ENCODE measurements at regions not wholly inside any gene's neighbourhood (a gene's known extent, or its start where the extent isn't known, plus 50 kb on each side); places are given as distances from the start of the nearest gene placed in this dataset.

DNA sequence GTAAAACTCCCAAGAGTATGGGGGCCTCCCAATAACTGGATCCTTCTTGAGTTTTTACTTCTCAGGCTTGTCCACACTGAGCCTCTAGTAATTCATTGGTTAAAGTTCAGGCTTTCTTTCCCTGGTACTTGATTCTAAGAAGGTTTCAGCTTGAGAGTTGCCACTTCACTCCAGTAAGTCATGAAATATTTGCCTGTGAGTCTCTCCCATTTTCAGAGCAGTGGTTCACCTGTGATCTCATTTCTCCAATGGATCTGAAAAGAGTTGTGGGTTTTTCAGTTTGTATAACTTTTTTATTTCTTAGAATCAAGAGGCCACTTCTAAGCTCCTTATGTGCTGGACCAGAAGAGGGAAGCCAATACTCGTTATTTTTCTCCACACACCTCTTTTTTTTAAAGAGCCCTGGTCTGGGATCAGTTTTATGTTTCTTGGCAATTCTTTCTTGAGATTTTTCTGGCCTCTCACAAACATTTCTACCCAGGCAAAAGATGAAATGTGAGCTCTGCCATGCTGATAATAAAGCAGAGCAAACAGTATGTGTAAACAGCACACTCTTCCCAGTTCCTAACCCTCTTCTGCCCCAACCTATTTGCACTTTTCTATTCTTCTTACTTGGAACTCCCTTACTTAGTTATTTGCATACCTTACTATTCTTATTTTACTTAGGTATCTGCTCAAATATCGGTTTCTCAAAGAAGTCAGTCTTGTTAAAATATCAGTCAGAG, 983.4 kb downstream of the CCSER2 start:
- H3K27me3 Mint-ChIP-seq, result no peaks in the 10 kb centered on the region
- no peak for DNase-seq
- H3K4me1 Mint-ChIP-seq, result no peaks in the 10 kb centered on the region
- H3K9me3 Mint-ChIP-seq, result no peaks in the 10 kb centered on the region
- H3K36me3 Mint-ChIP-seq (ENCODE audit: low read depth), result no peaks in the 10 kb centered on the region
- ATAC-seq, result no peak
- no peak overlapping the region for H3K27ac Mint-ChIP-seq
- H3K4me3 Mint-ChIP-seq, result no peak overlapping the region

DNA sequence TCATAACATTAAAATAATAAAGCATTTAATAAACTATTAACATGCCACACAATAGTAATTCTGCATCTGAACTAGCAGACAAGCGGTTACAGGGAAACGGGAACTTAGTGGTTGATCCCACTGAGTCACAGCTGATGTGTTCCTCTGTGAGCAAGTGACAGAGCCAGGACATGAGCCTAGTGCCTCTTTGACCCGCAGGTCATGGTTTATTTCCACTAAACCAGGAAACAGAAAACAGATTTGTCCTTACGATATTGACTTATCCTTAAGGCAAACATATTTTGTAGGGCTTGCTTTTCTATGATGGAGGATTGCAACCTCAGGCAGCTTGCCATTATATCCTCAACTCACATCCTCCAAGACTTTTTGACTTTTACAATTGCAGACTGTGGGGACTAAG, 987.3 kb downstream of the CCSER2 start:
- Mint-ChIP-seq H3K4me1 (no peaks in the 10 kb centered on the region), H3K27ac (no peak overlapping the region), H3K27me3 (no peaks in the 10 kb centered on the region), H3K4me3 (no peak overlapping the region), H3K36me3 (ENCODE audit: low read depth) (no peaks in the 10 kb centered on the region), H3K9me3 (no peaks in the 10 kb centered on the region)
- DNase-seq, result no peak
- ATAC-seq, result no peak

DNA sequence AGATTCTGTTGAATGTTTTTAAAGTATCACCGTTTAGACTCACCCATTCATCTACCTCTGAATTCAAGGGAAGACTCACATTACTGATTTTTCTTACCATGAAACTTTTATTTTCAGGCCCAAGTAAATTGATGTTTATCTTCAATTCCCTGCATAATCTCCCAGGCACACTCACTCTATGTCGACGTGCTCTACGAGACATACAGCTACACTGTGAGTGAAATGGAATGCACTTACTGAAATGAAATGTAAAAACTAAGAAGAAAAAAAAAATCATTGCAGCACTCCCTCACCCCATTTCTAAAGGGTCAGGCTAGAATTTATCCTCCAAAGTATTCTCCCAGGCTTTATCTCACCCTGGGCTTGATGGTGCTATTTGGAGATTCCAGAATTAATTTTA, 987.9 kb downstream of the CCSER2 start:
- Mint-ChIP-seq H3K4me1 (no peaks in the 10 kb centered on the region), H3K27me3 (no peaks in the 10 kb centered on the region), H3K27ac (no peak overlapping the region), H3K36me3 (ENCODE audit: low read depth) (no peaks in the 10 kb centered on the region), H3K4me3 (no peak overlapping the region), H3K9me3 (no peaks in the 10 kb centered on the region)
- no peak for ATAC-seq
- DNase-seq, result no peak

DNA sequence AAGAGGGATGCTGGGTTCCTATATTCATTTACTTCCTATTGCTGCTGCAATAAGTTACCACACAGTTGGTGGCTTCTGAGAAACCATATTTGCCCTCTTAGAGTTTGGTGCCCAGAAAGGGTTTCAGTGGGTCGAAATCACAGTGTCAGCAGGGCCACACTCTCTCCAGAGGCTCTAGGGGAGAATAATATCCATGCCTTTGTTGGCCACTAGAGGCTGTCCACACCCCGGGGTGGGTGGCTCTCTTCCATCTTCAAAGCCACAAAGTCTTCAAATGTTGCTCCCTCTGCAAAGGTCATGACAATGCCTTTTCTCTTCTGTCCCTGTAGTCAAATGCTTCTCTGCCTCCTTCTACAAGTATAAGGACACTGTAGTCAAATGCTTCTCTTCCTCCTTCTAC, 989.4 kb downstream of the CCSER2 start:
- no peak overlapping the region for H3K27ac Mint-ChIP-seq
- no peaks in the 10 kb centered on the region for H3K9me3 Mint-ChIP-seq
- H3K4me3 Mint-ChIP-seq, result no peak overlapping the region
- H3K4me1 Mint-ChIP-seq, result no peaks in the 10 kb centered on the region
- H3K27me3 Mint-ChIP-seq, result no peaks in the 10 kb centered on the region
- DNase-seq (no peak), ATAC-seq (no peak)
- no peaks in the 10 kb centered on the region for H3K36me3 Mint-ChIP-seq (ENCODE audit: low read depth)

DNA sequence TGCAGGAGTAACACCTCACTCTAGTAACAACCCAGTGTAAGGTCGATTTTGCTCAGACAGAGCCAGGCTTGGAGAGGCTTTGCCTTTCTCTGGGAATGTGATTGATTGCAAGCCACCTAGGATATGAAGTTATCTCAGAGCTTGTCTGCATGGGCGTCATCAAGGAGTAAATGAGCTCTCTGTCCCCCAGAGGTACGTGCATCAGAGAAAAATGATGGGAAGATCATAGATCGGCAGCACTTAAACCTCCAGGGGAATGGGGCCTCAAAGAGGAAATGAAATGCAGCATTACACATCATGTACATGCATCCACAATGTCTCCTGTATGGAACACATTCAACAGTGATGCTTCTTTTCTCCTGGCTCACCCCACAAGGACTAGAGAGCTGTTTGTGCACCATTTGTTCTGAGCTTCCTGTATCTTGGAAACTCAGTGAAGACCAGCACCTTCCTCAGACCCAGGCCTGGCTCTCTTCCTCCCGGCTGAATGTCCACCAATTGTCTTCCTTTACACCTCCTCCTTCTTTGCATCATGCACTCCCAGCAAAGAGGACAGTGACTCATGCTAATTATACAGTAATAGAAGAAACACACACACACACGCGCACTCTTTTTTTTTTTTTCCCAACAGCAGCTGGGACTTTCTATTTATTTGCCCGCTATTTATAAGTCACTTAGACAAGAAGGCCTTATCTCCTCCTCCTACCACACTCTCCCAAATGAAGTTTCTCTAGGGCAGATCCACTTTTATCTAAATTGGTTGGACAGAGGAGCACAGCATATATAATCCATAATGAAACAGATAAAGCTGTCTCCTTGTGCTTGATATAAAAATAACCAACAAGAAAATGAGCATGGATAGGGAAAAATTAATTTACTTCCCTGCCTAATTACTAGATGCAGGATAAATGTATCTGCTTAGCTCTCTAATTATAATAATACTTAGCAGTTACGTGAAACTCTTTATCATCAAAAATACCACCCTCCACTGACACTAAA, 990.7 kb downstream of the CCSER2 start:
- Mint-ChIP-seq H3K9me3 (no peaks in the 10 kb centered on the region), H3K4me3 (no peak overlapping the region), H3K27me3 (no peaks in the 10 kb centered on the region), H3K36me3 (ENCODE audit: low read depth) (no peaks in the 10 kb centered on the region), H3K27ac (no peak overlapping the region), H3K4me1 (no peaks in the 10 kb centered on the region)
- DNase-seq (no peak), ATAC-seq (no peak)

DNA sequence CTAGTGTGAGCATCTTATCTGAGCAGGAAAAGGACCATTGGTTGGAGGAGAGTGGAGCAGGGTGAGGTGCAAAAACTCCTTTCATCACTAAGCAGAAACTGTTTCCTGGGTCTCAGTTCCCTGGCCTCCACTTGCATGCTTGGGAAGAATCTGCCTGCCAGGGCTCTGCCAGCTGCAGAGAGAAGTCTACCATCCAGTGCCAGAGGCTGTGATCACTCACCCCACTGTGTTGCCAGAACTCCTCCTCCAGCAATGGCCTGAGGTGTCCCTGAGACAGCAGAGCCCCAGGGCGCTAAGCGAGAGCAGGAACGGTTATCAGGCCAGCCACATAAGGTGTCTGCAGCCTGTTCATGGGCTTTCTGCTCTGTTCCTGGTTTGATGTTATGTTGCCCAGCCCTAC, 991.4 kb downstream of the CCSER2 start:
- H3K27me3 Mint-ChIP-seq, result no peaks in the 10 kb centered on the region
- H3K27ac Mint-ChIP-seq, result no peak overlapping the region
- no peaks in the 10 kb centered on the region for H3K9me3 Mint-ChIP-seq
- no peaks in the 10 kb centered on the region for H3K36me3 Mint-ChIP-seq (ENCODE audit: low read depth)
- no peak overlapping the region for H3K4me3 Mint-ChIP-seq
- ATAC-seq (no peak), DNase-seq (no peak)
- no peaks in the 10 kb centered on the region for H3K4me1 Mint-ChIP-seq

DNA sequence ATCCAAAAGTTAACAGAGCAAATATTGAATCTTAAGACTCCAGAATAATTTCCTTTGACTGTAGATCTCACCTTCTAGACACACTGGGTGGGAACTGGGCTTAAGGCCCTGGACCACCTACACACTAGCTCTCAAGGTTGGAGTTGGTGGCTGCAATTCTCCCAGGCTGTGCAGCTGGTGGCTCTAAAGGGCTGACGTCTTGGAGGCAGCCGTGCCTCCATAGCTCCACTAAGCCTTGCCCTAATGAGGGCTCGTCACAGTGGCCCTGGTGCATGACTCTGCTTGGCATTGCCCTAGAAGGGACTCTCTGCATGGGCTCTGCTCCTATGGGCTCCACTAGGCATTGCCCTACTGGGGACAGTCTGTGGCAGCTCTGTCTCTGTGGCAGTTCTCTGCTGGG, 1005.2 kb downstream of the CCSER2 start:
- H3K4me1 Mint-ChIP-seq, result no peaks in the 10 kb centered on the region
- no peak overlapping the region for H3K27ac Mint-ChIP-seq
- no peaks in the 10 kb centered on the region for H3K27me3 Mint-ChIP-seq
- peaks cover 4% of the 10 kb centered on the region for H3K9me3 Mint-ChIP-seq
- H3K4me3 Mint-ChIP-seq, result no peak overlapping the region
- ATAC-seq (no peak), DNase-seq (no peak)
- H3K36me3 Mint-ChIP-seq (ENCODE audit: low read depth), result no peaks in the 10 kb centered on the region

DNA sequence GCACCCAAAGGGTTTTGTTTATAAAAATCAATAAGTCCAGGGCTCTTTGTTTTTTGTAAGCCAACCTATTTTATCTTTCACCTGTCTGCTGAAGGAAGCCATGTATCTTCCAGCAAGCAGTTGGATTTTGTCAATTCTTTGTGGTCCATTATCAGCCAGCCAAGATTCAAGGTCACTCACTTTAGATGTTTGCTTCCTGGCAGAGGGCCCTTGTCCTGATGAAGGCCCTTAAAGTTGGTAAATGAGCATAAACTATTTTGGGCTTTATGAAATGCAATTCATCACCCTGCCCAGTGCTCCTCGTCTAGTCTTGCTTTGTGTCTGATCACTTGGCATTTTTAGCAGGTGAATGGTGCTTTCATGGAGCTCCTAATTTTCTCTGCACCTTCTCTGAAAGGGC, 1004.2 kb downstream of the GRID1 start:
- Mint-ChIP-seq H3K36me3 (ENCODE audit: low read depth) (no peaks in the 10 kb centered on the region), H3K27ac (no peak overlapping the region), H3K4me3 (no peak overlapping the region), H3K4me1 (no peaks in the 10 kb centered on the region), H3K9me3 (no peaks in the 10 kb centered on the region), H3K27me3 (no peaks in the 10 kb centered on the region)
- DNase-seq (no peak), ATAC-seq (no peak)

DNA sequence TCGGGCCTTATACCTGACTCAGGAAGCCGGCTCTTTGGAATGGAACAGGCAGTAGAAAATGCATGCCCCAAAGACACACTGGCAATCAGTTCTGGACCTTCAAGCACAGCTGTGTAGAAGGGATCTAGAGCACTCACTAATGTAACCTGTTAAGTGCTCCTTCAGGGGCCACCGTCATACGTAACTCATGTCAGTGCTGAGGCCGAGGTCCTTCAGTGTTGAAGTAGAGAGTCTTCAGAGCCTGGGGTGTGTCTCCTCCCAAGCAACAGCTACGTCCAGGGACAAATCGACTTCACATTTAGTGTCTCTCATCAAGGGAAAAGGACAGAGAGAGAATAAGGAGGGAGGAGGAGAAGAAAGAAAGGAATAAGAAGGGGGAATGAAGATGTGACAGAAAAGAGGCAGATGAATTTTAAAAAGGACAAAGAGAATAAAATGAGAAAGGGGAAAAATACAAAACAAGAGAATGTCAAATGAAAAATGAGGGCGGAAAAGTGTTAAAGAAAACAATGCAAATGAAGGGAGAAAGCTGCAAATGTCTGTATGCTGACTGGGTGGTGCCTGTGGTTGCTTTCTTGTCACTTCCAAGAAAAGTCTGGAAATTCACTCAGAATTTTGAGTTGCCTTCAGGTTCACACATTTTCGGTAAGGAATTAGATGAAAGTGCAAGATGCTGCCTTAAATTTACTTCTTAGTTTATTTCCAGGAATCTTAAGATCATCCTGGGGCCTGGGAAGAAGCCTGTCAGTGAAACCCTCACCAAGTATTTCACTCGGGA, 989.4 kb downstream of the GRID1 start:
- no peak overlapping the region for H3K27ac Mint-ChIP-seq
- no peak overlapping the region for H3K4me3 Mint-ChIP-seq
- H3K27me3 Mint-ChIP-seq, result peaks cover 2% of the 10 kb centered on the region
- H3K9me3 Mint-ChIP-seq, result no peaks in the 10 kb centered on the region
- H3K4me1 Mint-ChIP-seq, result no peaks in the 10 kb centered on the region
- ATAC-seq (no peak), DNase-seq (no peak)
- H3K36me3 Mint-ChIP-seq (ENCODE audit: low read depth), result no peaks in the 10 kb centered on the region

DNA sequence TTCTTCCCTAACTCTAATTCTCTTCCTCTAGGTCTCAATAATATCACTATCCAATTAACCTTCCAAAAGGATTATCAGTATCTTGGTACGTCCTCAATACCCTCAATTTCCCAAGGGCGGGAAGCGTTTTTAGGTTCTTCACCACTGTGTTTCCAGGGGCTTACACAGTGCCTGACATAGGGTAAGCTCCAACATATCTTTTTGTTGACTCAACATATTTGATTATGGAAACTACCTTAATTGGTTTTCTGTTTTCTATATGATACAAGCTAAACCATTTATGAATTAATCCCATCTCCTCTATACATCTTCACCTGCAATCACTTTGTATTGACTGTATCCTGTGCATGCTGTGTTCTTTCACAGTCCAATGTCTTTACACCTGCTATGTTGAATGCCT, 987.3 kb downstream of the GRID1 start:
- no peak overlapping the region for H3K27ac Mint-ChIP-seq
- H3K27me3 Mint-ChIP-seq, result peaks cover 2% of the 10 kb centered on the region
- H3K4me1 Mint-ChIP-seq, result no peaks in the 10 kb centered on the region
- no peaks in the 10 kb centered on the region for H3K9me3 Mint-ChIP-seq
- ATAC-seq (no peak), DNase-seq (no peak)
- H3K36me3 Mint-ChIP-seq (ENCODE audit: low read depth), result no peaks in the 10 kb centered on the region
- no peak overlapping the region for H3K4me3 Mint-ChIP-seq

DNA sequence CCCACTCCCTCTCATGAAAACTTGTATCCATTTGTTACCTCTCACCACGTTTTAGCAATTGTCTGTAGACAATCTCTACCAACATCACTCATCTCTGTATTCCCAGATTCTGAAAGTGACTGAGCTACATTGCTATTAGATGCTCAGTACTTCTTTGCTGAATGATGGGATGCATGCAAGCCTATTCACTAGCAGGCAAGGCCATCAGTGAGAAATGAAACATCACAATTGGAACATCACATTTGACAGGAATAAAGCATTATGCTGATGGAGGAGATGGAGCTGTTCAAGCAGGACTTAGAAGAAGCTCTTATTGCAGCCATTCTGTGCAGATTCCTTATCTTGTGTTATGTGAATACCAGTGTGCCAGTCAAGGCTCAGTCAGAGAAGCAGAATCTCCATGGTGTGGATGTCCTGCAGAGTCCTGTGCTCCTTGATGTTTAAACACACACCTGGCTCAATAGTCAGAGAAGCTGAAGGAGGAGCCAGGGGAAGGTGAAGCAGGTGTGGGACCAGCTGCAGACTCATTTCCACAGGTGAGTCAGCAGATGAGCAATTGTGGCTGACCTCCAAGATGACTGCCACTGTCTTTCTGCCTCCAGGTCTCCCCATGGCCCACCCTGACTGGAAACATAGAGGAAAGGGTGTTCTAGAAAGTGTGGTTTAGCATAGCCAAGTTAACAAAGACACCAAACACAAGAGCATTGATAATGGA, 965.5 kb downstream of the GRID1 start:
- no peak overlapping the region for H3K27ac Mint-ChIP-seq
- H3K36me3 Mint-ChIP-seq (ENCODE audit: low read depth), result no peaks in the 10 kb centered on the region
- no peak overlapping the region for H3K4me3 Mint-ChIP-seq
- no peaks in the 10 kb centered on the region for H3K4me1 Mint-ChIP-seq
- no peaks in the 10 kb centered on the region for H3K27me3 Mint-ChIP-seq
- no peak for DNase-seq
- H3K9me3 Mint-ChIP-seq, result peaks cover 4% of the 10 kb centered on the region
- no peak for ATAC-seq

DNA sequence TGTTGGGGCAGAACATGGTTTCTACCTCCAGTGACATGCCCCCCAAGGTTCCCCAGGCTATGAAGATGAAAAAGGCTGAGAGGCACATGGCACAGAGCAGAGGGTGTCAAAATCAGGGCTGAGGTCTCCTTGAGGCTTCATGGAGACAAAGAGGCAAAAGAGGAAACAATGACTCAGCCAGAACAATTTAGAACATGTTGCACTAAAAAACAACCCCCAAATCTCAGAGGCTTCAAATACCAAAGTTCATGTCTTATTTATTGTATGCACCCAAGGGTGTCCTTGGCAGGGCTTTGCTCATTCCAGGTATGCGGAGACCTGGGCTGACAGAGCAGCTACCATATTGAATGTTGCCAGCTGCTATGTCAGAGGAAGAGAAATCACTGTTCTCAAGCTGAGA, 964.1 kb downstream of the GRID1 start:
- DNase-seq (no peak), ATAC-seq (no peak)
- no peak overlapping the region for H3K27ac Mint-ChIP-seq
- H3K36me3 Mint-ChIP-seq (ENCODE audit: low read depth), result no peaks in the 10 kb centered on the region
- peaks cover 4% of the 10 kb centered on the region for H3K9me3 Mint-ChIP-seq
- H3K4me1 Mint-ChIP-seq, result no peaks in the 10 kb centered on the region
- H3K4me3 Mint-ChIP-seq, result no peak overlapping the region
- H3K27me3 Mint-ChIP-seq, result no peaks in the 10 kb centered on the region

DNA sequence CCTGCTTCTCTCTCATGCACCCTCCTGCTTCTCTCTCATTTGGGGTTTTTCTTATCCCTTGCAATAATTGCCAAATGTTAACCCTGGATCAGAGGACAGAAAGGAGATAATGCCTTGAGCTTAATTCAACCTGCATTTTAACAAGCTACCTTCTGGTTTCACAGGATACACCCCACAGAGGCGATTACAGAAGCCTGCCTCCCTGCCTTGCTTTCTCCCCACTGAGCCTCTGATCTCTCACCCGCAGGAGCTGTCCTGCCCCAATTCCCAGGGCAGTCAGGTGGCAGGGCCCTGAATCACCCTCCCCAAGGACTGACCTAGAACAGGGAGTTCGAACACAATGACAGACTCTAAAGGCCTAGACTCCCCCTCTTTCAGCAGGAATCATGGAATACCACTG, 959.5 kb downstream of the GRID1 start:
- Mint-ChIP-seq H3K4me1 (no peaks in the 10 kb centered on the region), H3K36me3 (ENCODE audit: low read depth) (no peaks in the 10 kb centered on the region), H3K27ac (no peak overlapping the region), H3K4me3 (no peak overlapping the region), H3K27me3 (no peaks in the 10 kb centered on the region), H3K9me3 (peaks cover 4% of the 10 kb centered on the region)
- no peak for DNase-seq
- ATAC-seq, result no peak

DNA sequence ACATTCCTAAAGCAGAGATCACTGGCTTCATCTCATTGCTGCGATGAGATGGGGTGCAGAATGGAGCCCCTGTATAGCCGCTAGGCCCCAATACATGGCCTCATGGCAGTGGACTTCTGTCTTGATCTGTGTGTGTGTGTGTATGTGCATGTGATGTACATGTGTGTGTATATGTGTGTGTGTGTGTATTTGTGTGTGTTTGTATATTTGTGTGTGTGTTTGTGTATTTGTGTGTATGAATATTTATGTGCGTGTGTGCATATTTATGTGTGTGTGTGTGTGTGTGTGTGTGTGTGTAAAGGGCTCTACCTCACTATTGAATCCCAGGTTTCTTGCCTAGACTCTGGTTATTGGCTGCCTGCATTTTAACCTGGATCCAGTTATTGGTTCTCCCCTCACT, 958.2 kb downstream of the GRID1 start:
- Mint-ChIP-seq H3K27ac (no peak overlapping the region), H3K27me3 (no peaks in the 10 kb centered on the region), H3K4me1 (no peaks in the 10 kb centered on the region), H3K36me3 (ENCODE audit: low read depth) (no peaks in the 10 kb centered on the region), H3K4me3 (no peak overlapping the region), H3K9me3 (peaks cover 4% of the 10 kb centered on the region)
- ATAC-seq, result no peak
- no peak for DNase-seq
